ENCODE measurements at regions not wholly inside any gene's neighbourhood (a gene's known extent, or its start where the extent isn't known, plus 50 kb on each side); places are given as distances from the start of the nearest gene placed in this dataset.

- Histone ChIP-seq H3K4me1 (ENCODE audit: control insufficient read depth in 4 of 4, insufficient read depth in 4 of 4, low read length in 3 of 4) (no peaks in the 10 kb centered on the region), H3K4me3 (ENCODE audit: low read depth in 1 of 3, low read length in 3 of 3) (no peak overlapping the region), H3K36me3 (ENCODE audit: control insufficient read depth in 4 of 4, insufficient read depth in 3 of 4, low read depth in 1 of 4, low read length in 3 of 4) (no peaks in the 10 kb centered on the region), H3K9ac (ENCODE audit: low read depth in 1 of 2, low read length in 2 of 2) (no peak overlapping the region), H3K27ac (ENCODE audit: low read depth in 1 of 2, low read length in 2 of 2) (no peak overlapping the region), H3K27me3 (ENCODE audit: control insufficient read depth in 4 of 4, insufficient read depth in 4 of 4, low read length in 3 of 4) (no peaks in the 10 kb centered on the region), H3K9me3 (ENCODE audit: control insufficient read depth in 4 of 4, low read length in 3 of 4) (no peaks in the 10 kb centered on the region)
- WGBS = 29% methylated on average over 17 of the region's 17 CpGs
- DNase-seq (ENCODE audit: low spot score) = no peak
- TF ChIP-seq SP1 (IDR thresholded peaks at IDR 0.05) (no peak), GABPA (IDR thresholded peaks at IDR 0.05 in 1 of 2, conservative IDR thresholded peaks at IDR 0.05 in 1 of 2) (no peak), REST (IDR thresholded peaks at IDR 0.05) (no peak), EGR1 (IDR thresholded peaks at IDR 0.05; ENCODE audit: low read depth in 2 of 2) (no peak), RXRA (IDR thresholded peaks at IDR 0.05) (no peak), JUND (IDR thresholded peaks at IDR 0.05) (no peak), CTCF (IDR thresholded peaks at IDR 0.05; ENCODE audit: low read depth, low read length, missing input control) (no peak), ATF3 (IDR thresholded peaks at IDR 0.05) (no peak), TAF1 (conservative IDR thresholded peaks at IDR 0.05) (no peak), ZBTB33 (IDR thresholded peaks at IDR 0.05) (no peak)
Observed at GRCh38 chr17:71287071-71287823, 833.6 kb upstream of the SOX9 start.

GRCh38 chr17:71292006-71292405 is 828.8 kb upstream of the SOX9 start:
- WGBS = 75% methylated on average over 1 of the region's 1 CpG
- no peaks in the 10 kb centered on the region for H3K36me3 ChIP-seq (ENCODE audit: control insufficient read depth in 4 of 4, insufficient read depth in 3 of 4, low read depth in 1 of 4, low read length in 3 of 4)
- H3K27ac ChIP-seq (ENCODE audit: low read depth in 1 of 2, low read length in 2 of 2) = no peak overlapping the region
- H3K9me3 ChIP-seq (ENCODE audit: control insufficient read depth in 4 of 4, low read length in 3 of 4) = no peaks in the 10 kb centered on the region
- H3K4me1 ChIP-seq (ENCODE audit: control insufficient read depth in 4 of 4, insufficient read depth in 4 of 4, low read length in 3 of 4) = no peaks in the 10 kb centered on the region
- no peaks in the 10 kb centered on the region for H3K27me3 ChIP-seq (ENCODE audit: control insufficient read depth in 4 of 4, insufficient read depth in 4 of 4, low read length in 3 of 4)
- no peak for TF ChIP-seq HNF4A (conservative IDR thresholded peaks at IDR 0.05)
- TF ChIP-seq GABPA (IDR thresholded peaks at IDR 0.05 in 1 of 2, conservative IDR thresholded peaks at IDR 0.05 in 1 of 2) = no peak
- no peak for TF ChIP-seq CTCF (IDR thresholded peaks at IDR 0.05; ENCODE audit: low read depth, low read length, missing input control)
- no peak for DNase-seq (ENCODE audit: low spot score)
- H3K9ac ChIP-seq (ENCODE audit: low read depth in 1 of 2, low read length in 2 of 2) = no peak overlapping the region
- H3K4me3 ChIP-seq (ENCODE audit: low read depth in 1 of 3, low read length in 3 of 3) = no peak overlapping the region

Data from liver (tissue), 8 donors.